Ishikawa (cell line): ENCODE measurements at regions not wholly inside any gene's neighbourhood (a gene's known extent, or its start where the extent isn't known, plus 50 kb on each side); places are given as distances from the start of the nearest gene placed in this dataset.

Experiments
- CREB1 ChIP-seq: IDR thresholded peaks from 2 replicates; pipeline ENCODE4 v1.6.1; 2012; ENCODE audit warnings: low read depth
- EGR1 ChIP-seq: IDR thresholded peaks from 2 replicates; pipeline ENCODE4 v1.6.1; 2012
- EP300 ChIP-seq: IDR thresholded peaks from 2 replicates; pipeline ENCODE4 v1.6.1; 2012; ENCODE audit warnings: borderline replicate concordance
- FOXM1 ChIP-seq: IDR thresholded peaks from 2 replicates; pipeline ENCODE4 v1.6.1; 2012; ENCODE audit warnings: low read depth, borderline replicate concordance
- MAX ChIP-seq: IDR thresholded peaks from 2 replicates; pipeline ENCODE4 v1.6.1; 2012
- NFIC ChIP-seq: IDR thresholded peaks from 2 replicates; pipeline ENCODE4 v1.6.1; 2012
- RAD21 ChIP-seq: IDR thresholded peaks from 2 replicates; pipeline ENCODE4 v1.6.1; 2012; ENCODE audit warnings: low read depth
- REST ChIP-seq: IDR thresholded peaks from 2 replicates; pipeline ENCODE4 v1.6.1; 2012; ENCODE audit warnings: low read depth, mild to moderate bottlenecking
- TAF1 ChIP-seq: IDR thresholded peaks from 2 replicates; pipeline ENCODE4 v1.6.1; 2012; ENCODE audit warnings: low read depth, mild to moderate bottlenecking
- YY1 ChIP-seq: IDR thresholded peaks from 2 replicates; pipeline ENCODE4 v1.6.1; 2012; ENCODE audit warnings: low read depth
- TF ChIP-seq, protein P1 (sequence below): IDR thresholded peaks from 2 replicates; pipeline ENCODE4 v1.6.1; 2012

- TF ChIP-seq EP300 (no peak), REST (no peak), YY1 (no peak), MAX (no peak), EGR1 (no peak), TAF1 (no peak), RAD21 (no peak), NFIC (no peak), CREB1 (no peak), FOXM1 (no peak)
- TF ChIP-seq, protein P1, sequence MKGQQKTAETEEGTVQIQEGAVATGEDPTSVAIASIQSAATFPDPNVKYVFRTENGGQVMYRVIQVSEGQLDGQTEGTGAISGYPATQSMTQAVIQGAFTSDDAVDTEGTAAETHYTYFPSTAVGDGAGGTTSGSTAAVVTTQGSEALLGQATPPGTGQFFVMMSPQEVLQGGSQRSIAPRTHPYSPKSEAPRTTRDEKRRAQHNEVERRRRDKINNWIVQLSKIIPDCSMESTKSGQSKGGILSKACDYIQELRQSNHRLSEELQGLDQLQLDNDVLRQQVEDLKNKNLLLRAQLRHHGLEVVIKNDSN = no peak
These were observed 110.7 kb upstream of the IVNS1ABP start for GRCh38 chr1:185427776-185428175.
